ENCODE measurements at regions not wholly inside any gene's neighbourhood (a gene's known extent, or its start where the extent isn't known, plus 50 kb on each side); places are given as distances from the start of the nearest gene placed in this dataset.

- Histone ChIP-seq H3K4me3 (no peak overlapping the region), H3K4me1 (no peaks in the 10 kb centered on the region), H3K9me3 (no peaks in the 10 kb centered on the region), H3K36me3 (ENCODE audit: low read depth, missing control alignments) (no peaks in the 10 kb centered on the region), H3K27me3 (no peaks in the 10 kb centered on the region), H3K27ac (no peak overlapping the region)
- TF ChIP-seq POLR2A (IDR thresholded peaks at IDR 0.05) = no peak
- TF ChIP-seq CTCF (IDR thresholded peaks at IDR 0.05) = no peak
- WGBS, 2 donors = 71 to 73% methylated on average over 3 of the region's 3 CpGs
- intact Hi-C loops (cut with DNase I; ENCODE audit: low total_unique reads) = no loop called here
- DNase-seq = peak; percentile 28
Observed at GRCh38 chr1:69120817-69121216, 446.9 kb upstream of the LRRC7 start.

DNA sequence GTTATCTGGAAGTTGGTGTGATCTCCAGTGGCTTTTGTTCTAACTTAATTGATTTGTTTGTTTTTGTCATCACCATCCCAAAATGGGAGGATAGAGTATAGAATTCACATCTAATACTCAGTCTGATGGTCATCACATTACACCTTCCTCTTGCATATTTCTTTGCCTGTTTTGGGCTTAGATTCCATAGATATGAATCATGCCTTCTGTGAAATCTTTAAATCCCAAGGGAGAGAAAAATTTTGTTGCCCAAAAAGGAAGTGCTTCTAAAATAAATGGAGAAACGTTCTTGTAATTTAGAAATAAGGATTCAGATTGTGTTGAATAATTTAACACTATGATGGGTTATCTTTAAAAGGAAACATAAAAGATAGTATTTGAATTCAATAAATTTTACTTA, 446.0 kb upstream of the LRRC7 start:
- no peaks in the 10 kb centered on the region for H3K27me3 ChIP-seq
- DNase-seq = no peak
- H3K4me3 ChIP-seq = no peak overlapping the region
- H3K9me3 ChIP-seq = no peaks in the 10 kb centered on the region
- 30 to 35% methylated on average over 1 of the region's 1 CpG for WGBS, 2 donors
- H3K4me1 ChIP-seq = no peaks in the 10 kb centered on the region
- no peak for TF ChIP-seq CTCF (IDR thresholded peaks at IDR 0.05)
- no peak for TF ChIP-seq POLR2A (IDR thresholded peaks at IDR 0.05)
- H3K36me3 ChIP-seq (ENCODE audit: low read depth, missing control alignments) = no peaks in the 10 kb centered on the region
- H3K27ac ChIP-seq = no peak overlapping the region
- intact Hi-C loops (cut with DNase I; ENCODE audit: low total_unique reads) = no loop called here

DNA sequence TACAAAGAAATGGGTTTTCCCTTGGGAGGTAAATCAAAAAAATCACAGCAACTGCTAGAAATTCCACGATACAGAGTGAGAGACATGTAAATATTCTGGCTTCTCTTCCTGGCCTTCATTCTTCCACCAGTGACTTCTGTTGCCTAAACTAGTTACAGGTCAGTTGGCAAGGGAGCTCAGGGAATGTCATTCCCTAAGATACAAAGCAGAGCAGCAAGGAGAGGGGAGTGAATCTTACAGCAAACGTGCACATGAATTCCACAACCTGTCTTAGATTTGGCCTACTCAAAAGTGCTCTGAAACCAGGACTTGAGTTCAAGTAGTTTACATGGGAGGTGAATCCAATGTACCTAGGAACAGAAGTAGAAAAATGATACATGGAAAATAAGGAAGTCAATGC, 445.3 kb upstream of the LRRC7 start:
- TF ChIP-seq CTCF (IDR thresholded peaks at IDR 0.05) = no peak
- no peak for TF ChIP-seq POLR2A (IDR thresholded peaks at IDR 0.05)
- WGBS, 2 donors = 48 to 55% methylated on average over 2 of the region's 2 CpGs
- no peaks in the 10 kb centered on the region for H3K27me3 ChIP-seq
- no peak overlapping the region for H3K27ac ChIP-seq
- no peak for DNase-seq
- H3K4me1 ChIP-seq = no peaks in the 10 kb centered on the region
- no peaks in the 10 kb centered on the region for H3K36me3 ChIP-seq (ENCODE audit: low read depth, missing control alignments)
- no peaks in the 10 kb centered on the region for H3K9me3 ChIP-seq
- intact Hi-C loops (cut with DNase I; ENCODE audit: low total_unique reads) = no loop called here
- no peak overlapping the region for H3K4me3 ChIP-seq

DNA sequence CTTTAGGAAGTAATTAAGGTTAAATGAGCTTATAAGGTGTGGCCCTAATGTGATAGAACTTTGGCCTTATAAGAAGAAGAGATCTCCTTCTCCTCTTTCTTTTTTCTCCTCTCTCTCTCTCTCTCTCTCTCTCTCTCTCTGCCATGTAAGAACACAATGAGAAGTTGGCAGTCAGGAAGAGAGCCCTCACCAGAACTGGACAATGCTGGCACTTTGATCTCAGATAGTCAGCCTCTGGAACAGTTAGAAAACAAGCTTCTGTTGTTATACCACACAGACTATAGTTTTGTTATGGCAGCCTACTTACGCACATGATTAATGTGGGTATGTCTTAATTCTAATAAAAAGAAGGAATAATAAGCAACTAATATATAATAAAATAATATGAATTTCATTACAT, 444.2 kb upstream of the LRRC7 start:
- H3K27ac ChIP-seq = no peak overlapping the region
- H3K4me1 ChIP-seq = no peaks in the 10 kb centered on the region
- no peaks in the 10 kb centered on the region for H3K27me3 ChIP-seq
- TF ChIP-seq POLR2A (IDR thresholded peaks at IDR 0.05) = no peak
- TF ChIP-seq CTCF (IDR thresholded peaks at IDR 0.05) = no peak
- DNase-seq = no peak
- WGBS, 2 donors = 93% methylated on average over 1 of the region's 1 CpG
- H3K4me3 ChIP-seq = no peak overlapping the region
- intact Hi-C loops (cut with DNase I; ENCODE audit: low total_unique reads) = no loop called here
- H3K36me3 ChIP-seq (ENCODE audit: low read depth, missing control alignments) = no peaks in the 10 kb centered on the region
- no peaks in the 10 kb centered on the region for H3K9me3 ChIP-seq

- 35 to 40% methylated on average over 1 of the region's 1 CpG for WGBS, 2 donors
- intact Hi-C loops (cut with DNase I; ENCODE audit: low total_unique reads) = no loop called here
- H3K36me3 ChIP-seq (ENCODE audit: low read depth, missing control alignments) = no peaks in the 10 kb centered on the region
- DNase-seq = no peak
- H3K27ac ChIP-seq = no peak overlapping the region
- H3K27me3 ChIP-seq = no peaks in the 10 kb centered on the region
- no peaks in the 10 kb centered on the region for H3K9me3 ChIP-seq
- no peak for TF ChIP-seq CTCF (IDR thresholded peaks at IDR 0.05)
- no peak for TF ChIP-seq POLR2A (IDR thresholded peaks at IDR 0.05)
- no peak overlapping the region for H3K4me3 ChIP-seq
- H3K4me1 ChIP-seq = no peaks in the 10 kb centered on the region
Observed at GRCh38 chr1:69126796-69127195, 440.9 kb upstream of the LRRC7 start.
